RKO (cell line): ENCODE measurements at regions not wholly inside any gene's neighbourhood (a gene's known extent, or its start where the extent isn't known, plus 50 kb on each side); places are given as distances from the start of the nearest gene placed in this dataset.
"Not testable (repeated sequence)": the region's sequence is repeated elsewhere in the genome, so short reads cannot be mapped to it uniquely, and the experiment has no call there.

Experiments used
- DNase-seq: peaks from one replicate; pipeline ENCODE4 v3.0.0-alpha.2; 2016; ENCODE audit warnings: low spot score

- DNase-seq: no peak
These were observed 1647.4 kb upstream of the CDH9 start for GRCh38 chr5:28685794-28686193.

- no peak for DNase-seq
These were observed 1640.5 kb upstream of the CDH9 start for GRCh38 chr5:28678899-28679298.

- no peak for DNase-seq
These were observed 1627.7 kb upstream of the CDH9 start for GRCh38 chr5:28666110-28666509.

GRCh38 chr5:28648108-28648507 is 1609.7 kb upstream of the CDH9 start:
- DNase-seq: peak; percentile 86

DNA sequence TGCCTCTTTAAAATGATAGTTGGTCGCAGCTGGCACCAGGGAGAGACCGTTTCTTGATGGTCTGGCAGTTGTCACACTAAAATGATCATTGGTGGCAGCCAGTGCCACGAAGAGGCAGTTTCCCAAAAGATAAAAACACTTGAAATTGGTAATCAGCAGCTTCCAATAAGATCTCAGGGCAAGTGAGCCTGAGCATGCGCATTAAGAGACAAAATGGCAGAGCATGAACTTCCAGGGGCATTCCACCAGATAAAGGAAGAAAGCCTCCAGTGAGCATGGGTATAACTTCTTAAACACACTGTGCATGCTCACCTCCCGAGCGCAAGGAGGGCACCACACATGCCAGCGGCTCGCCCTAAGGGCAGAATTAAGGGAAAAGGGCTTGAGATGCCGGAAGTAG is 1594.2 kb upstream of the CDH9 start:
- no peak for DNase-seq

DNA sequence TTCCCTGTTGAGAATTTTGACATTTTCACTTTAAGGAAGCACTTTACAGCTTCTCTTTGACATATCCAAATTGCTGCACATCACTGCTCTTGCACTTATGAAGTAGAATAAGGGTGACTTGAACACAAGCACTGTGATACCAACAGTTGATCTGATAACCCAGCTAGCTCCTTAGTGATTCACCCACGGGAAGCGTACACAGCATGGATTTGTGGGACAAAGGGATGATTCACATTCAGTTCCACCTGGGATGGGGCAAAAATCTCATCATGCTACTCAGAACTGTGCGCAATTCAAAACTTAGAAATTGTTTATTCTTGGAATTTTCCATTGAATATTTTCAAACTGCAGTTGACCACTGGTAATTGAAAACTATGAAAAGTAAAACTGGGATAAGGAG is 1565.5 kb upstream of the CDH9 start:
- peak; percentile 5 for DNase-seq

GRCh38 chr5:28602429-28602828 is 1564.0 kb upstream of the CDH9 start:
- no peak for DNase-seq

DNA sequence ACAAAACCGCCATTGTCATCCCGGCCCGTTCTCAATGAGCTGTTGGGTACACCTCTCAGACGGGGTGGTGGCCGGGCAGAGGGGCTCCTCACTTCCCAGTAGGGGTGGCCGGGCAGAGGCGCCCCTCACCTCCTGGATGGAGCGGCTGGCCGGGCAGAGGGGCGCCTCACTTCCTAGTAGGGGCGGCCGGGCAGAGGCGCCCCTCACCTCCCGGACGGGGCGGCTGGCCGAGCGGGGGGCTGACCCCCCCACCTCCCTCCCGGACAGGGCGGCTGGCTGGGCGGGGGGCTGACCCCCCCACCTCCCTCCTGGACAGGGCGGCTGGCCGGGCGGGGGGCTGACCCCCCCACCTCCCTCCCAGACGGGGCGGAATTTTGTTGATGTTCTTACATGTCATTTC is 1558.3 kb upstream of the CDH9 start:
- not testable (repeated sequence) for DNase-seq

DNA sequence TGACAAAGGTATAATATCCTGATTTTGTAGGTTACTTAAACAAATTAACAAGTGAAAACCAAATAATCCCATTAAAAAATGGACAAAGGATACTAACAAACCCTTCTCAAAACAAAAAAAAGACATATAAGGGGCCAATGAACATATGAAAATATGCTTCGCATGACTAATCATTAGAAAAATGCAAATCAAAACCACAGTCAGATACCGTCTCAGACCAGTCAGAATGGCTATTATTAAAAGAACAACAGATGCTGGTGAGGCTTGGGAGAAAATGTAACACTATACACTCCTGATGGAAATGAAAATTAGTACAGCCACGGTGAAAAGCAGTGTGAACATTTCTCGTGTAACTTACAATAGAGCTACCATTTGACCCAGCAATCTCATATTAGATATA is 1542.2 kb upstream of the CDH9 start:
- no peak for DNase-seq

DNA sequence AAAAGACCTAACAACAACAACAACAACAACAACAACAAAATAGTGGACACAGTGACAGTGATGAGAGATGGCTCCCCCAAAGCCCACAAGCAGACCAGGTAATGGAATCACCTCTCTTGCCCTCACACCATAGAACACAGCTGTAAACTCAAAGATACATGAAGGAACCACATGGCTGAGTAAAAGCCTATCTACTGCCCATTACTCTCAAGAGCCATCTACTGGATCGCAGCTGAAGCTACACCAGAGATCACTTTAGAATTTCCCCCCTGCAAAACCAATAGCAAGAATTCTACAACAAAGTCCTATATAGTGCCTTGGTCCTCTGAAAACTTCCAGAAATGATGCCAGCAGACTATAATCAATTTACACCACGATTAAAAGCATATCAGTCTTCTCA is 1537.6 kb upstream of the CDH9 start:
- peak; percentile 27 for DNase-seq

DNA sequence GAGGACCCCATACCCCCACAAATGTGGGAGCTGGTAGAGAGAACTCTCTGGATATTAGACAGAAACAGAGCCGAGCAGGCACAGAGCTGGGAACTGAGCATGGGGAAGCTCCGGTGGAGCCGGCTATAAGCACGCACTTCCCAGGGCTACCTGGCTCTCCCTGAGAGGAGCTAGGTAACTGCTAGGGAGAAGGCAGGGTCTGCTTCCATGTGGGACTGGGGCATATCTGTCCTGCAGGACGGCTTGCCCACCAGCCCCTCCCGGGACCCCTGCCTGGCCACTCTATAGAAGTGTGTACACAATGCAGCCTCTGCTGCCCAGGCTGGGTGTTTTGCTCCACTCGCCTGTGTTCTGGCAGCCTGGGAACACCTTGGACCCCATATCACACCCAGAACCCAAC is 1537.0 kb upstream of the CDH9 start:
- DNase-seq: no peak

DNA sequence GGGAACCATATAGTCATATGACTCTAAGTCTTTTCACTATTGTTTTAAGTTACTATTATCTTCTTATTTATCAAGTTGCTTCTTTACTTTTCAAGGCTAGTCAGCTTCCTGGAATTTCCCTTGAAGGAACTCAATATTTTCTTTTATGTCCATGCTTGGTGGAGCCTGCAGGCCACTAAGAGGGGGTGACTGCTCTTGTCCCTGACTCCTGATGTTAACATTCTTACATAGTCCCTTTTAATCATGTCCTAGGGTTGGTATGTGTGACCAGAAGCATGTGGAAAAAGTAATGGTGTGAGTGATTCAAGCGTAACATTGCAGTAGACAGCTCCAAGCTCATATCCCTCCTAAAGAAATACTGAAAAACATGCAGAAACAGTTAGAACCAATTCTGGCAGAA is 1536.2 kb upstream of the CDH9 start:
- no peak for DNase-seq

- no peak for DNase-seq
These were observed 1528.7 kb upstream of the CDH9 start for GRCh38 chr5:28567048-28567447.

- DNase-seq: no peak
These were observed 1523.1 kb upstream of the CDH9 start for GRCh38 chr5:28561522-28561921.

DNA sequence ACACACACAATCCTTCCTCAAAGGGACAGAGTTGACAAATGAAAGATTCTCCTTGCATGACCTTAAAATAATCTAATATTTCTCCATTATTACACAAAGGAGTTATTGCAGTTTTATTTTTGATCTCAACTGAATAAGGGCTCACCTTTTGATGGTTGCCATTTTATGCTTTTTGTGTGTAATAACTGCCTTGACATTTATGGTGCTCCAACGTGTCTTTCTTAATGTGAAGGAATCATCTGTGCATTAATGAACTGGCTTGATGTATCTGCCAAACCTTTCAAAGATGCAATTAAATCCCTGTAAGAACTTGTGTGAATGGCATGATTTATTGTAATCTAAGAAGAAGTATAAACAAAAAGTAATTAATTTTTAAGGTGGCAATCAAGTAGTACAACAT is 1519.8 kb upstream of the CDH9 start:
- DNase-seq: no peak

DNA sequence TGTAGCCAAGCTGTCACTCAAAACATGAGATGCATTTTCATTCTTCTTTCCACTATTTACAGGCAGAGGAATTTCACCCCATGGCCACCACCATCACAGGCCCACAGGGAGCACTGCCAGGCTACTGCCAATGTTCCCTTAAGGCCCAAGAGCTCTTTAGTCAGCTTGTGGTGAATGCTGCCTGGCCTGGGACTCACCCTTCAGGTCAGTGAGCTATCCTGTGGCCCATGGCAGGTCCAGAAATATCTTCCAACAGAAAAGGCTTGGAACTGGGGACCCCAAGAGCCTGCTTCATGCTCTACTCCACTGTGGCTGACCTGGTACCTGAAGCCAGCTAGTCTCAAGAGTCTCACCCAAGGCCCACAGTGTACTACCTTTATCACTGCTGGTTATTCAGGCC is 1518.7 kb upstream of the CDH9 start:
- DNase-seq: no peak

DNA sequence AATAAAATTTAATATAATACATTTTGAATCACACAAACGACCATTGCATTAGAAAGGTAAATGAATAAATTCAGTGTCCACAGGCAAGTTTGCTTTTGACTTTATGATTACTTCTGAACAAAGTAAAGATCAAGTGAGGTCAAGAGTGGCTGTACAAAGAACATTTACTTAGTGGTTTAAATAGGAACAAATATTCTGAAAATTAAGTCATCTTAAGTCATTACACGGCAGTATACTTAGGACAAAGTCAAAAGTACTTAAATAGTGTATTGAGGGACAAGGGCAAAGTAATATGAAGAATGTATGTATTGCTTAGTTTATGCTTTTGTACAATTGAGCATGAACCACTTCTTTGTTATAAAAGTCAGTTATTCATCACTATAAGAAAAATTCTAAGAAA is 1511.2 kb upstream of the CDH9 start:
- no peak for DNase-seq

GRCh38 chr5:28548856-28549255 is 1510.5 kb upstream of the CDH9 start:
- peak; percentile 86 for DNase-seq

GRCh38 chr5:28544501-28544900 is 1506.1 kb upstream of the CDH9 start:
- DNase-seq: no peak

DNA sequence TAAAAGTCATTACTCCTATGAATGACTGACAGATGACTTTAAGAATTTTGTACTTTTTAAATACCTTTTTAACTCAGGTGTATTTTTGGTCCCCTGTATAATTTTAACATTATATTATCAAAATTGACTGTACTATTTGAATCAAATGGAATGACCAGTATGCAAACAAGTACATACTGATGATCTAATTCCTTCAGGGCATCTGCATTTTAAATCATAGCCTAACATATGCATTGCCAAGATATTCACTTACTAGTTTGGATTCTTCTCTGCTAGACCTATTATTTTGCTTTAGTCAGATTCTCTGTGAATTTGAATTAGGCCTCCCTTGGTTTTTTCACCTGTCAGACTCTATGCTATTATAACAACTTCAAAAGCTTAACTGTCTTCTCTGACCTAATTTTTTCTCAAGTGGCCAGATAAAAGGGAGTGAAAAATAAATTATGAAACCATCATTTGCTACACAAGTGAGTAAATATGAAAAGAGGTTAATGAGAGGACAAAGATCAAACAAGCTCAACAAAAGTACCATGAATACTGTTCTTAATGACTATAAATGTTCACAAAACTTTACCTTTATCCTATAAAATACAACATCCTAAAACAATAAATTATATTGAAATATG is 1505.2 kb upstream of the CDH9 start:
- no peak for DNase-seq

DNA sequence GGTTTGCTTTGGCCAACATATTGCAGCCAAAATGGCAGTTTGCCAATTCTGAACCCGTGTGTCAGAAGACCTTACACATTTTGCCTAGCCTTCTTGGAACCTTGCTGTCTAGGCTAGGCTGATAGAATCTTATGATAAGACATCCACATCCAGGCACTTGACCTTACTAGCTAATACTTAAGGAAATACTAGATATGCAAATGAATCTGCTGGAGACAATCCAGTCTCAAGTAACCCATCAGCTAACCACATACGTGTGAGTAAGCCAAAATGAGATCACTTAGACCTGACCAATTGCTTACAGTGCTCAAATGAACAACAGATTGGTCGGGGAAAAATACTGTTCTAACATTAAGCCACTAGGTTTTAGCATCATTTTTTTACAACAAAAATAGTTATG is 1504.6 kb upstream of the CDH9 start:
- peak; percentile 78 for DNase-seq

DNA sequence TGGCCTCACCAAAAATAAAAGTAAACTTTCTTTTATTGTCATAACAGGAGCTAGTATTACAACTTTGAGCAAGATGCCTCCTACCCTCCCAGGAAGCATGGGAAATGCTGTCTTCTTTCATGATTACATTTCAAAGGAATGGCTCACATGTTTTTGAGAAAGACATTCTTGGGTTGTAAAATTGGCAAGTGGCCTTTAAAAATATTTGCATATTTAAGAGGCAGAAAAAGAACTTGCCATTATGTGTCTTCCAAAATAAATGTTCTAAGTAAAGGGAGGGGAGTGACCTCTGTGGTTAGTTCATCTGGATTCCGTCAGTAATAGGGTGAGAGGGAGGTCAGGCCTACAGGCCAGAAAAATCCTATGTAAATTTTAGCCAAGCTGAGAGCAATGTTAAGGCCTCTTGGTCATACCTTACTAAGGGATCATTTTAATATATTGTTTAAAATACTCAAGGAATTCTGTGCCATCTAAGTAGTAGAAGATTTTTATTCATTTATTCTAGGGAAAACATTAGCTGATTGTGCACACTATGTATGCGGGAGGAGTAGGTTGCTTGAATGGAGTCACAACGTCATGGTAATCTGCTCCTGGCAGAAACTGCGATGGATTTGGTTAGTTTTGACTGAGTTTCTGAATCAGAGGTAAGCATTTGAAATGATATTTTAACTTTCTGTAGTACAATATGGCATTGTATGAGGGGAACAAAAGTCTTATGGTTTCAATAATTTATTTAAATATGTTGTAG is 1485.7 kb upstream of the CDH9 start:
- DNase-seq: no peak

DNA sequence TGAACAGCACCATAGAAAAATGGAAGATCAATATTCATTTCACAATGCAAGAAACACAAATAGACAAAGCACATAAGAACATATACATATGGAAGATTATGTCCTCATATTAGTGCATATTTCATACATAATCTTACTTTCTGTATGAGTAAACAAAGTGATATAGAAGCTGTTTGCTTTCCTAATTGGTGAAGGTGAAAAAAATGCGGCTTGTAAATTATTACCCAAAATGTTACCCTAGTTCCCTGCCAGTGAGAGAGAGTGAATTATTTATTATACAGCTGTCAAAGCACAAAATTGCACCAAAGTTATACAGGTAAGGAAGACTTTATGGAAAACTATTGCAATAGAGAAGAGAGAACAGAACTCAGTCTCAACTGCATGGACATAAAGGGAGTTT is 1485.0 kb upstream of the CDH9 start:
- no peak for DNase-seq

- DNase-seq: no peak
These were observed 1479.3 kb upstream of the CDH9 start for GRCh38 chr5:28517691-28518090.
